ENCODE measurements at regions not wholly inside any gene's neighbourhood (a gene's known extent, or its start where the extent isn't known, plus 50 kb on each side); places are given as distances from the start of the nearest gene placed in this dataset.

GRCh38 chr9:14983599-14983998 lies 73.4 kb upstream of the FREM1 start:
- Histone ChIP-seq H3K4me1 (ENCODE audit: control insufficient read depth, extremely low read depth, insufficient read depth, low read length) (no peaks in the 10 kb centered on the region), H3K79me2 (ENCODE audit: control insufficient read depth, insufficient read depth, low read length) (no peaks in the 10 kb centered on the region), H3K36me3 (ENCODE audit: control insufficient read depth in 2 of 2, extremely low read depth in 1 of 2, insufficient read depth in 2 of 2, low read length in 2 of 2) (no peaks in the 10 kb centered on the region), H4K20me1 (ENCODE audit: control insufficient read depth, extremely low read depth, insufficient read depth, low read length) (no peaks in the 10 kb centered on the region), H3K4me3 (ENCODE audit: control insufficient read depth in 2 of 3, extremely low read depth in 1 of 3, insufficient read depth in 2 of 3, low read depth in 1 of 3, low read length in 3 of 3) (no peak overlapping the region), H2AFZ (ENCODE audit: control insufficient read depth, low read length) (no peak overlapping the region), H3K27ac (ENCODE audit: control insufficient read depth, insufficient read depth, low read length) (no peak overlapping the region), H3K9me1 (ENCODE audit: control insufficient read depth, extremely low read depth, insufficient read depth, low read length) (no peaks in the 10 kb centered on the region), H3K9ac (ENCODE audit: control insufficient read depth, extremely low read depth, insufficient read depth, low read length) (no peak overlapping the region), H3K27me3 (ENCODE audit: control insufficient read depth, extremely low read depth, insufficient read depth, low read length) (no peaks in the 10 kb centered on the region), H3K4me2 (ENCODE audit: control insufficient read depth, extremely low read depth, insufficient read depth, low read depth, low read length) (no peak overlapping the region), H3K9me3 (ENCODE audit: control insufficient read depth, low read depth, low read length) (no peaks in the 10 kb centered on the region)
- TF ChIP-seq EZH2 (IDR thresholded peaks at IDR 0.05; ENCODE audit: low read length), result no peak
- dilution Hi-C loops (cut with MboI; ENCODE audit: extremely low pct_ligation_motif_present, low sequenced_read_pairs), result no loop called here
- no peak for DNase-seq (ENCODE audit: low read depth, low spot score)
- no peak for FAIRE-seq

- Histone ChIP-seq H3K4me2 (ENCODE audit: control insufficient read depth, extremely low read depth, insufficient read depth, low read depth, low read length) (no peak overlapping the region), H4K20me1 (ENCODE audit: control insufficient read depth, extremely low read depth, insufficient read depth, low read length) (no peaks in the 10 kb centered on the region), H2AFZ (ENCODE audit: control insufficient read depth, low read length) (no peak overlapping the region), H3K4me1 (ENCODE audit: control insufficient read depth, extremely low read depth, insufficient read depth, low read length) (no peaks in the 10 kb centered on the region), H3K27me3 (ENCODE audit: control insufficient read depth, extremely low read depth, insufficient read depth, low read length) (no peaks in the 10 kb centered on the region), H3K79me2 (ENCODE audit: control insufficient read depth, insufficient read depth, low read length) (no peaks in the 10 kb centered on the region), H3K9me1 (ENCODE audit: control insufficient read depth, extremely low read depth, insufficient read depth, low read length) (no peaks in the 10 kb centered on the region), H3K9ac (ENCODE audit: control insufficient read depth, extremely low read depth, insufficient read depth, low read length) (no peak overlapping the region), H3K9me3 (ENCODE audit: control insufficient read depth, low read depth, low read length) (no peaks in the 10 kb centered on the region), H3K36me3 (ENCODE audit: control insufficient read depth in 2 of 2, extremely low read depth in 1 of 2, insufficient read depth in 2 of 2, low read length in 2 of 2) (no peaks in the 10 kb centered on the region), H3K27ac (ENCODE audit: control insufficient read depth, insufficient read depth, low read length) (no peak overlapping the region), H3K4me3 (ENCODE audit: control insufficient read depth in 2 of 3, extremely low read depth in 1 of 3, insufficient read depth in 2 of 3, low read depth in 1 of 3, low read length in 3 of 3) (no peak overlapping the region)
- no peak for FAIRE-seq
- TF ChIP-seq CTCF (optimal IDR thresholded peaks at IDR 0.05 in 1 of 3, IDR thresholded peaks at IDR 0.05 in 1 of 3, conservative IDR thresholded peaks at IDR 0.05 in 1 of 3; ENCODE audit: extremely low read depth in 1 of 3, insufficient read depth in 2 of 3, low read length in 3 of 3) (no peak), EZH2 (IDR thresholded peaks at IDR 0.05; ENCODE audit: low read length) (no peak)
- DNase-seq (ENCODE audit: low read depth, low spot score), result no peak
- dilution Hi-C loops (cut with MboI; ENCODE audit: extremely low pct_ligation_motif_present, low sequenced_read_pairs), result no loop called here
Observed at GRCh38 chr9:14981291-14981950, 71.2 kb upstream of the FREM1 start.
